ENCODE measurements at regions not wholly inside any gene's neighbourhood (a gene's known extent, or its start where the extent isn't known, plus 50 kb on each side); places are given as distances from the start of the nearest gene placed in this dataset.
"Not testable (repeated sequence)": the region's sequence is repeated elsewhere in the genome, so short reads cannot be mapped to it uniquely, and the experiment has no call there.

DNA sequence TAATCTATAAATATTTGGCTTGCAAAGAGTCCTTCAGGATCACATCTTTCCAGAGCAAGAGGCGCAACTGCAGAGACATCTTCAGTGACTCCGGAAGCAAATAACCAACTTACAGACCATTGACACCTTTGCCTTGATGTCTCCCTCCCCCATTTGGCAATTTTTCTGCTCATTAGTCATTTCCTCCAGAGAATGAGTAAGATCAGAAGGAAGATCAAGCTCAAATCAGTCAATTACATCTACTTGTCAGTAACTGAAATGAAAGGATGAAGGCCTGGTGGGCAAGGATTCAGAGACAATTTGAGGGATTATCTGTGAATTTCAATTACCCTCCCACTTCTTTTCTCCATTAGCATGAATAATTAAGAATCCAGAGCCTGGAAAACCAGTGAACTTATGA lies 665.6 kb upstream of the CPEB2 start:
- no peak for DNase-seq

DNA sequence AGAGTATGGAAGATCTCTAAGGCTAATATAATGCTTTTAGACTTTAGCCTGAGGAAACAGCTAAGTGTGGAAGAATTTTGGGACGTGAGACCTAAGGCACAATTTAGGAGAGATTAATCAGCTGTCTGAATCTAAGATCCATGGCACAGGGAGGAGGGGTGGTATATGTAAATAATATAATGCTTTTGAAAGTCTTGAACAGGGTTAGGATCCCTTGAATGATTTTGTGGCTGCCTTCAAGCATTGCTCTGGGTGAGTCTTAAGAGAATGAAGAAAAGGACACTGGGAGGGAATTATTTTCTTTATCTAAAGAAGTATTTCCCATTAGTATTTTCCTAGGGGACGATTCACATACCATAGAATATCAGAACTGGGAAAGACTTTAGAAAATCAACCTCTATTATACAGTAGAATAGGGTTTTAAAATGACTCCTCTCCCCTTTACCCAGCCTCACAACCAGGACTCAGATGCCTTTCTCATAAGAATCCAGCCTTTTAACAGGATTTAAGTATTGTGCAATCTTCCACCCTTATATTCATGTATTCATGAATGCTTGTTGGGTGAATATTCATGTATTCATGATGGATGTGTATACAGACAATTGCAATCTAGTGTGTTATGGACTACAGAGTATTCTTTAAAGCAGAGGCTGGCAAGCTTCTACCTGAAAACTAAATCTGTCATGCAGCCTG lies 664.2 kb upstream of the CPEB2 start:
- DNase-seq, result no peak

DNA sequence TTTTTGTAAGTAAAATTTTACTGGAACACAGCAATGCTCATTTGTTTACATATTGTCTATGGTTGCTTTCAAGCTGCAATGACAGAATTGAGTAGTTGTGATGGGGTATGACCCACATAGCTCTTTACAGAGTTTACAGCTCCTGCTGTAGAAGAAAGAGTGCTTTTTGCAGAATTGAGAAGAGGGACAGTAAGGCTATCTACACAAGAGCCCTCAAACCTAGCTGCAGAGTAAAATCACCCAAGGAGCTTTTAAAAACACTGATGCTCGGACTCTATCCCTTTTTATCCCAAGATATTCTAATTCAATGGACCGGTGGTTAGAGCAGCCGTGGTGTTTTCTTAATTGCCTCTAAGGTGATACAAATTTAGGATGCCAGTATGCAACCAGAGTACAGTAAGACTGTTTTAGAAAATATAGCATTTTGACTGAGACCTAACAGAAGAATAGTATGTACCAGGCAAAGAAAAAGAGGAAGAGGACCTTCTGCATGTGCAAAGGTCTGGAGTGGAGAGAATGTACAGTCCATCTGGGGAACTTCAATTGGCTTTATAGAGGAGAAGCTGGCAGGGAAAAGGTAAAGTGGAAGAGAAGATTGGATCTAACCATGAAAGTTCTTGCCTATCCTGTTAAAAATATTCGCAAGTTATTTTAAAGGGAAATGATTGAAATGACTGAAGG lies 663.6 kb upstream of the CPEB2 start:
- DNase-seq, result no peak

DNA sequence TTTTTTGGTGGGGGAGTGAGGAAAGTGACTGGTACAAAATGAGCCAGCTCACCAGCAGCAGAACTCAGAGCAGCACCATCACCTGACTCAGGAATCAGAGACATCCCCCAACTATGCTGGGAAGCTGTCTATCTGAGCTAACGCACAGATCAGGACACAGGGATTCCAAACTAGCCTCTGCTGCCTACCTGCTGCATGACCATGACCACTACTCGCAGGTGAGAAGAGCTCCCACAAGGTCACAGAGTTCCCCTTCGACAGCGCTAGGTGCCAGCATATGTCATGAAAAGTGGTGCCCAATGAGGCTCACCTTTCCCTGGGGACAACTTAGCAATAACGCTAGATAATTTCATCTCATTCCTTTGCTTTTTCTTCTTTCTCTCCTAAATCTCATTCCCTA lies 662.6 kb upstream of the CPEB2 start:
- DNase-seq, result no peak

DNA sequence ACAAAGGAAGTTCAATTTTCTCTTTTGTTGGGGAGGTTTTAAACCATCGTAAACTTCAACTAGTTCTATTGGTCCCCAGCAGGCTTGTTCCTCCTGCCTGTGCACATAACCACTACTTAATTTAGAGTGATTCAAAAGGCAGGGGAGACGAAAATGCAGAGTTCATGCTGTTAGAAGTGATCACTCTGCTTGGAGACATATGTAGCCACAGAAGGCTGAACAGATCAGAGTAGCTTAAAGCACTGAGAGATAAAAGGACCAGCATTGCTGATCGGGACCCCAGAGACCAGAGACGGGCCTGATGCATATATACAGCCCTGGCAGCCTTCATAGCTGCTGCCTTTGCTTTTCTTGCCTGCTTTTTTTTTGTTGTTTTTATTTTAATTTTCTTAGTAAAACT lies 662.0 kb upstream of the CPEB2 start:
- no peak for DNase-seq

DNA sequence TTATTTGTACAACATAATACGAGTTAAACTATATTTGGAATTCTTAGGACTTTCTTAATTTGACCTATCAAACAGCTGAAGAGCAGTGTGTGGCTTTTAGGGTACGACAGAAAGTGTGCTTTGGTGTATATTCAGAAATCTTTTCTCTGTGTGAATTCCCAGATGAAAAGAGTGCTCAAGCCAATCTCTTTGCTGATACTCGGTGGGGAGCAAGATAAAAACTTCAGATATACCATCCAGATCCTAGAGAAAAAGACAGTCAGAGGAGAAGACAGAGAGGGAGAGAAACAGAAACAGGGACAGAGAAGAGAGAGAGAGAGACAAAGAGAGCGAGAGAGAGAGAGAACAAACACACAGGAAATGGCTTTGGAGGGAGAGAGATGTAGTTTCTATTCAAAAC lies 658.3 kb upstream of the CPEB2 start:
- DNase-seq, result no peak

DNA sequence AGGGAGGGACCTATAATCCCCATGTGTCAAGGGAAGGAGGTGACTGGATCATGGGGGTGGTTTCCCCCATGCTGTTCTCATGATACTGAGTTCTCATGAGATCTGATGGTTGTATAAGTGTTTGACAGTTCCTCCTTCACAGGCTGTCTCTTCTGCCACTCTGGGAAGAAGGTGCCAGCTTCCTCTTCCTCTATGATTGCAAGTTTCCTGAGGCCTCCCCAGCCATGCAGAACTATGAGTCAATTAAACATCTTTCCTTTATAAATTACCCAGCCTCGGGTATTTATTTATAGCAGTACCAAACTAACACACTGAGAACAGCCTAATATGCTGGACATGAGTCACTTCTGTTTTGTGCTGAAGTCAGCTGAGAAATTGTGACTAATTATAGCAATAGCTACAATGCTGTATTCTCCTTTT lies 656.9 kb upstream of the CPEB2 start:
- no peak for DNase-seq

DNA sequence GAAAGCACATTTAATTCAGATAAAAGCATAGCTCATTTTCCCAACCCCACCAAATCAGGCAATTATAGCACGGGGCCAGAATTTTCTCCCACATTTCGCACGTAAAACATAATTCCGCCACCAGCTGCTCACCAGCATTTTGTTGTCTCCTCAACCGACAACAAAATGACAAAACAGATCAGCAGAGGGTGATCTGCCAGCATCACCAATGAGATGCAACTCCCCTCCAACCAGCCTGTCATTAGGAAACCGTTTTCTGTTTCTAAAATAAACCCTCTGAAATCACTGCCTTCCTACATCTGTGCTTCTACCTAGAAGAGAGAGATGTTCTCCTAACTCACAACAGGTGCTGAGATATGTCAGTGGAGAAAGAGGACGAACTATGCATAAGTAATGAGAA lies 654.8 kb upstream of the CPEB2 start:
- no peak for DNase-seq

DNA sequence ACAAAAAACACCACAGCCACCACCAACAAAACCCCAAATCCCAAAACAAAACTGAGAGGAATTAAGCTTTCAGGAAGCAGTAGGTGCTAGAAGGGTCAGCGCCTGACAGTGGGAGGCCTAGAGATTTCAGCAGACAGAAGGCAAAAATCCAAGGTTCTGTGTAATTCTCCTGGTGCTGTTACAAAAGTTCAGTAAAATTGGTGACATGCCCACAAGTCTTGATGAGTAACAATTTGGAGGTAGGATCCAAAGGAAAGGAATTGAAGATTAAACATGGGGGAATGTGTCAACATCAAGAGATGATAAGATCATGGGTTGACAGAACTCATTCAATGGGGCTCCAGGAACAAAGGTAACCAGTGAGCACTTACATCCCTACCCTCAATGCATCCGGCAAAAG lies 653.8 kb upstream of the CPEB2 start:
- DNase-seq, result no peak

DNA sequence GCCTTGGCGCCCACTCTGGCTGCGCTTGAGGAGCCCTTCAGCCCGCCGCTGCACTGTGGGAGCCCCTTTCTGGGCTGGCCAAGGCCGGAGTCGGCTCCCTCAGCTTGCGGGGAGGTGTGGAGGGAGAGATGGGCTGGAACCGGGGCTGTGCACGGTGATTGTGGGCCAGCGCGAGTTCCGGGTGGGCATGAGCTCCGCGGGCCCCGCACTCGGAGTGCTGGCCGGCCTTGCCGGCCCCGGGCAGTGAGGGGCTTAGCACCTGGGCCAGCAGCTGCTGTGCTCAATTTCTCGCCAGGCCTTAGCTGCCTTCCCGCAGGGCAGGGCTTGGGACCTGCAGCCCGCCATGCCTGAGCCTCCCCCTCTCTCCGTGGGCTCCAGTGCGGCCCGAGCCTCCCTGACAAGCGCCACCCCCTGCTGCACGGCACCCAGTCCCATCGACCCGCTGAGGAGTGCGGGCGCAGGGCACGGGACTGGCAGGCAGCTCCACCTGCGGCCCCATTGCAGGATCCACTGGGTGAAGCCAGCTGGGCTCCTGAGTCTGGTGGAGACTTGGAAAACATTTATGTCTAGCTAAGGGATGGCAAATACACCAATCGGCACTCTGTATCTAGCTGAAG lies 643.6 kb upstream of the CPEB2 start:
- DNase-seq, result not testable (repeated sequence)

DNA sequence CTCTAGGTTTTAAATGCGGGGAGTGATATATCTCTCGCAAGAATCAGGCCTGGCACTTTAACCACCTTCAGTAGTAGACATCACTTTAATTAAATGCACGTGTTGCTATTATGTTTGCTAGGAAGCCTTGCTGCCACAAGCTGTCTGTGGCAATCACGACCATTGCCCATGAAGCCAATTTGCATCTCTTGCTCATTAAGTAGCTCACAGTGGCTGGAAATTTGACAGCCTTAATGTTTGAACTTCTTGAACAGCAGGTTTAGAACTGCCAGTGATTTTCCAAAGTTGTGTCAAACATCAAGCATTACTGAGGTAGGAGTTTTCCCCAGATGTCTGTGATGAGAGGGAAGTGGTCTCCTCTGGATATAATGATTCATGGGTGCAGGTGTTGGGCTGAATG lies 642.3 kb upstream of the CPEB2 start:
- no peak for DNase-seq

DNA sequence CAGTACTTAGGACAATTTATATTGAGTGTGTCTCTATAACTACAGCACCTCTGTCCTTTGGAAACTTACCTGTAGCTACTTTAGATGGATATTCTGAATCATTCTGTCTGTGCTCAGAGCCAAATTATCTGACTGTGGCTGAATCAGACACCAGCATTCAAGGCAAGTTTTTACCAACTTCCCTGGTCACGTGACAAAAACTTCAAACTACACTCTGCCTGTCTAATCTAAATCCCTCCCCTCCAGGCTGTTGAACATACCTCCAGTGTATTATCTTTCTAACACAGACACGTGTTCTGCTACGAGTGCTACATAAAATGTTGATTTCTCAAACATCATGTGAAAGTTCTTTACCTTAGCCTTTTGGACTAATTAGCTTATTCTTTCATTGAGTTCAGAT lies 641.2 kb upstream of the CPEB2 start:
- no peak for DNase-seq

DNA sequence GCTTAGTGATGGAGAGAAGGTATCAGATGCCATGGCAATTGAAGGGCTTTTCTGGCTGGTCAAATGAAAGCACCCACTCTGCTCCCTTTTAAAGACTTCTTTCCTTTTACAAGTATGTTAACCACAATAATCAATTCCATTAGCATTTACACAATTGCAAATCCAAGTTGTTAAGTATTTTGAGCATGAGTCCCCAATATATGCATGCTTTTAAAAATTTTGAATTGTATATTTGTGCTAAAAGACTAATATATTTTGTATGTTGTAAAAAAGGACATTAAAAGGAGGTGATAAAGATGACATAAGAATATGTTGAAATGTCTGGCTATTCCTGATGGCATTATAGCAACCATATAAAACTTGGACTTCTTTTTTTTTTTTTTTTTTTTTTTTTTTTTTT lies 639.9 kb upstream of the CPEB2 start:
- no peak for DNase-seq

DNA sequence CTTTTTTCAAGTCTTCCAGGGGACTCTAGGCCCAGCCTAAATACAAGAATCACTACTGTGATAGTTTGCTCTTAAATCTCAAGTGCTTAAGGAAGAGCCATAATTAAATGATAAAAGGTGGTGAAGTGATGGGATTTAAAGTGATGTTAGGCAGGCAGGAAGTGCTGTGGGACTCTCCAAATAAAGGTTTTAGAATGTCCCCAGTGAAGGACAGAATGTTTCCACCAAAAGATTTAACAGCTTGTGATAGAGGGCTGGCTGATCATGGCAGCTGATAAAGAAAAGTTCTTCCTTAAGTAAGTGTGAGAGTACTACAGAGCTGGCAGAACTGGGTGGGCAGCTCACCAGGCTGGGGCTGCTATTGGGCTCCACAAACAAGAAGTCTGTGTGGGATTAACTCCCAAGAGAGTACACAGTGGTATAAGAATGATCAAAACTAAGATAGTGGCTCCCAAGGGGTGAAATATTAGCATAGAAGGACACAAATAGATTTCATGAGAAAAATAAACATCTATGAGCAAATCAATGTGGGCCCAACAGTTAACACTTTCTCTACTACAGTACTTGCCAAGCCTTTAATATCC lies 637.2 kb upstream of the CPEB2 start:
- DNase-seq, result no peak

DNA sequence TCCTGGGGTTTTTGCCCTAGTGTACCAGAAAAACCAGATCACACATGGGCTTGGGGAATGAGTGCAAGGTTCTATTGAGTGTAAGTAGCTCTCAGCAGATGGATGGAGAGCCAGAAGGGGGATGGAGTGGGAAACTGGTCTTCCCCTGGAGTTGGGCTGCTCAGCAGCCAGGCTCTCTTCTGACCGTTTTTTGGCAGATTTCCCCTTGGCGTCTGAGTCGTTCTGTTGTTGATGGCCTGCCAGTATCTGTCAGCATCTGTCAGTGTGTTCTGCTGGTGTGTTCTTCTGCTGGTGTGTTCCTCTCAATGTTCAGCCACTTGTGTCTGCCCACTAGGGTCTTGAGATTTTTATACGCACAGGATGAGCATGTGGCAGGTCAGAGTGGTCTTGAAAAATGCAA lies 633.9 kb upstream of the CPEB2 start:
- no peak for DNase-seq

DNA sequence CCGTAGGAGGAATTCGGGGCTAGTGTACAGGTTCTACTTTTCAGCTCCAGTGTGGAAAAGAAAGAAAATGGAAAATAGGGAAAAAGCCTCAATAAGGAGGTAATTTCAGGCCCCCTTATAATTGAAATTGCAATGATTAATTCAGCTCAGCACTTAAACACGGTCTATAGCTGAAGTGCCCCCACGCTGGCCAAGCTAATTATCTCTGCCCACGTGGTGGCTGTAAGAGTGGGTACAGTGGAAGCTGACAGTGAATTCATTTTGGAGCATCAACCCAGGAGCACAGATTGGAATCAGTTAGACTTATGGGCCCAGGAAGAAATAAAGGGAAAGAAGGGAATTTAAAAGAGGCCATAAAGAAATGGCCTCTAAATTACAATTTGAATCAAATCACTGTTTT lies 631.1 kb upstream of the CPEB2 start:
- no peak for DNase-seq

DNA sequence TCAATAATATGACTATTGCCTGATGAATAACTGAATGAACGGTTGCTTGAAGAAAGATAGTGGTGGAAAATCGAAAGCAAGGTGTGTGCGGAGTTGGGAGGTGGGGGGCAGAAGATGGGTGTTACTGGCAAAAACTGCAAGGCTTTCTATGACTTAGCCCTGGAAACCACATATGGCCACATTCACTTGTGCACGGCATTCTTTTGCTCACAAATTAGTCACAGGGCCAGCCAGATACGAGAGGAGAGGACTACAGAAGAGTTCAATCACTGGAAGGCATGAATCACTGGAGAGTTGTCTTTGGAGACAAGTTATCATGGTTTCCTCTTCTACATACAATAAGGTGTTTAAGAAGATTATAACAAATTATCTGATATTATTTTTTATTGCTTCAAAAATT lies 626.5 kb upstream of the CPEB2 start:
- DNase-seq, result no peak

DNA sequence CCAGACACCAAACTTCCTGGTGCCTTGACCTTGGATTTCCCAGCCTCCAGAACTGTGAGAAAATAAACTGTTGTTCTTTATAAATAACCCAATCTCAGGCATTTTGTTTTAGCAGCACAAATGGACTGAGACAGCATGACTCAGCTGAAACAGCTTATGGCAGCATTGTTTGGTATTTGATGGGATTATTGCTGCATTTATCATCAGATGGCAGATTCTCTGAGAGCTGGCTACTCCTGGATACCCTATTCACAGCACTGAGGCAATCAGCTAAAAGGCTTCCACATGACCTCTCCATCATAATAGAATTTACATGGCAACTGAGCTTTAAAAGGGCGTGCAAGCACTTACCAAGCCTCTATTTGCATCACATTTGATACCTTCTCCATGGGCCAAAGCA lies 623.1 kb upstream of the CPEB2 start:
- no peak for DNase-seq

DNA sequence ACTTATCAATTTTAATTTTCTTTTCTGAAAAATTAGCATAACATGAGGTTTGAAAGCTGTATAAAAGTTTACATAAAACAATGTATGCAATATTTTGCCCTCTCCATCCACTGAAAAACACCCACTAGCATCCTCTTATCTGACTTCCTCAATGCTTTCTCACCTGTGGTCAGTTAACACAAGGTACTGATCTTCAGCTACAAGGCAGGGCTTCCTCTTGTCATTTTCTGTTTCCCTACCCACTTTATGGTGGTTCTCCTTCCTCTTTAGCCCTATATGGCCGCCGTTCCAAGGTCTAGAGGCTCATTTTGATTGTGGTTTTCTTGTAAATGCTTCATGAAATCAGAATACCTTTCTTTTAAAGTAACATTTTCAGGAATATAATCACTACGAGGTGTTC lies 618.6 kb upstream of the CPEB2 start:
- no peak for DNase-seq

DNA sequence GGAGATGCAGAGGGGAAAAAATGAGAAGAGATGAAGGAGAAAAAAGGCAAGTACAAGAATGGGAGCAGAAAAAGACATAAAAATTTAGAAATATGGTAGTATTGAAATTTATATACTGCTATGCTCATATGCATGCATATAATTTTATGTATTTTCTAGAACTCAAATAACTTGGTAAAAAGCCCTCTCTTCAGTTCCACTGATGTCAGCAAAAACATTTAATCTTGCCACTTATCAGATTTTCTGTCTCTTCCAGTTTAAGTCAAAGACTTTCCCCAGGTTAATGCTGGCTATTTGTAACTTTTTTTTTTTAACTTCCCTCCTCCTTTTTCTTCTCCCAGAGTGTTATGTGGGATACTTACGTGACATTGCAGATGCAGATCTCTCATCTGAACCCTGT lies 617.5 kb upstream of the CPEB2 start:
- no peak for DNase-seq

DNA sequence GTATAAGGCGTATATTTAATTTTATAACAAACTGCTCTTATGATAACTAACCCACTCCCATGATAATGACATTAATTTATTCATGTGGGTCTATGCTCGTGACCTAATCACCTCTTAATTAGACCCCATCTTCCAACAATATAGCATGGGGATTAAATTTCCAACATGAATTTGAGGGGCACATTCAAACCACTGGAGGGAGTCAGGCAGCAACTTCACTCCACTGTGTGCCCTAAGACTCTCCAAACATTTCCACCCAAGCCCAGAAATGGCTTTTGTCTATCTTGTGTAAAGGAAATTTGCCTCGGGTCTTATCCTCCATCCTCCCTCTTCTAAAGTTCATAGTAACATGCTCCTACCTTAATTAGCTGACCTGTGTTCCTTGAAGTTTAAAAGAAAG lies 616.1 kb upstream of the CPEB2 start:
- no peak for DNase-seq

DNA sequence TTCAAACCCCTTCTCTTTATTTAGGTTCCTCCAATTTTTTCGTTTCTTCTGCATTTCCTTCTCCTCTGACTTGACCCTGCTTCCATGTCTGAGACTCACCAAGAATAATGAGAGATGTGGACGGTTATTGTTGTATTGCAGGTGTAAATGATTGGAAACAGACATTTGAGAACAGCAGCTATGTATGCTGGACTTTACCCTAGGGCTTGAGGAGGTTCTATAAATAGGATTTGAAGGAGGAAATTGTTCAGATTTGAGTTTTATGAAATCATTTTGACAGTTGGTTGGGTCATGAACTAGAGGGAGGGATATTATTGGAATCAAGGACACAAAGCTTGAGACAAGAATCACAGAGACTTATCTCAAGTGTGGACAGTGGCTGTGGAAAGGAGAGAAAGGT lies 614.6 kb upstream of the CPEB2 start:
- DNase-seq, result no peak

DNA sequence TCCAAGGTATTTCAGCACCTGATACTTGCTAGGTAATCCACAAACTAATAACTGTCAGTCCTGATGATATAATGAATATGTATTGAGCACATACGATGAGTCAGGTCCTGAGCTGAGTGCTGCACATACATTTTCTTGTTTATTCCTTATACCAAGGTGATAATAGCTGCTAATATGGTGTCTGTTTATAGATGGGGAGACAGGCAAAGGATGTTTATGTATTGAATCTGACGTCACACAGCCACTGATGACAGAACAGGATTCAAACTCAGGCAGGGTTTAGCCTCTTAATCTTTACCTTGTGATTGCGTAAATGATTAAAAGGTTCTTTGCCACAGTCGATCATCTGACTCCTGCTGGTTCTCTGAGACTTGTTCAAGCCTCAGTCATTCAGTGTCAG lies 609.9 kb upstream of the CPEB2 start:
- no peak for DNase-seq

DNA sequence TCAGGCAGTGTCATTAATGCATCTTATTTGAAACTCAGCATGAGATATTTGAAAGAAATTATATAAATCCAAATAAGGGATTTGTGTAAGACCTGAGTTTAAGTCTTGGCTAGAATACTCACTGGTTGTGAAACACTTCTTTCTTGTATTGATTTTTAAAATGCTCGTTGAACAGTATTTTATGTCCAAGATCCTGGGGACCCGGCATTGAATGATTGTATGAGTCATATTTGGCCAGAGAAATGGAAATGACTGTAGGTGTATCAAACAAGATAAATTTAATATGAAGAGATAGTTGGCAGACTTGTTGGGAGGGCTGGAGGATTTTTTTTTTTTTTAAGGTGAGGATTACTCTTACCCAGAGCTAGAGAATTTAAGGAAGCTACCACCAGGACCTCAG lies 606.1 kb upstream of the CPEB2 start:
- DNase-seq, result no peak
